GM11168 (cell line): ENCODE measurements at regions not wholly inside any gene's neighbourhood (a gene's known extent, or its start where the extent isn't known, plus 50 kb on each side); places are given as distances from the start of the nearest gene placed in this dataset.
"Not testable (repeated sequence)": the region's sequence is repeated elsewhere in the genome, so short reads cannot be mapped to it uniquely, and the experiment has no call there.

Experiments
- in situ Hi-C: fragments of 300-500 bp; cut with MboI; formaldehyde crosslinking; loops from one replicate; pipeline ENCODE4 v1.12.0; 2022; ENCODE audit warnings: low sequenced_read_pairs; ENCODE audit not compliant: unreplicated experiment

- in situ Hi-C loops: no loop called here
These were observed 274.6 kb upstream of the CYRIA start for GRCh38 chr2:16940214-16940613.

DNA sequence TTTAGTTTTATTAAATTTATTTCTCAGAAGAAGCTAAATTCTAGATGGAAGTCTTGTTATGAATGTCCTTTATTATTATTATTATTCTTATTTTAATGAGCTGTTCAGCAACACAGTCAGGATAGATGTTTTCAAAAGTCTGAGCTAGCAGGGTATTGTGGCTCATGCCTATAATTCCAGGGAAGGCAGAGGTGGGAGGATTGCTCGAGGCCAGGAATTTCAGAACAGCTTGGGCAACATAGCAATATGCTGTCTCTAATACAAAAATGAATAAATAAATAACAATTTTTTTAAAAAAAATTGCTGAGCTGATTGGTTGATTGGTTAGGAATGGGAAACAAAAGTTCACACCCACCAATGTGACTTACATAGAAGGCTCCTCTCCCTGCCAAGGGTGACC, 274.1 kb upstream of the CYRIA start:
- in situ Hi-C loops: no loop called here

GRCh38 chr2:16933355-16933754, 267.7 kb upstream of the CYRIA start:
- in situ Hi-C loops: no loop called here

DNA sequence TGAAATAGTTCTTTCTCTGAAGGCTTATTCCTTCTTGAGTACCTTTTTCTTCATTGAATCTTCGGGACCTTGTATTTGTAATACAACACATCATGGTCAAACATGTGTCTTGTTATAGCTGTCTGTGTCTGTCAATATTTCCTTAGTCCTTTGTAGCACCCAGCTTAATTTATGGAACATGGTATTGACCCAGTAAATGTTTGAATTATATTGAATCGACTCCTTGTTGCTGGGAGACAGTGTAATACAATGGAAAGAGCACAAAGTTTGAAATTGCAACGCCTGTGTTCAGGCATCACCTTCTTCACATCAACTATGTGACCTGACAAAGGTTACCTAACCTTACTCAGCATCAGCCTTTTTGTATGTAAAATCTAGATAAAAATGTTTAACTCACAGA, 267.2 kb upstream of the CYRIA start:
- in situ Hi-C loops: no loop called here

DNA sequence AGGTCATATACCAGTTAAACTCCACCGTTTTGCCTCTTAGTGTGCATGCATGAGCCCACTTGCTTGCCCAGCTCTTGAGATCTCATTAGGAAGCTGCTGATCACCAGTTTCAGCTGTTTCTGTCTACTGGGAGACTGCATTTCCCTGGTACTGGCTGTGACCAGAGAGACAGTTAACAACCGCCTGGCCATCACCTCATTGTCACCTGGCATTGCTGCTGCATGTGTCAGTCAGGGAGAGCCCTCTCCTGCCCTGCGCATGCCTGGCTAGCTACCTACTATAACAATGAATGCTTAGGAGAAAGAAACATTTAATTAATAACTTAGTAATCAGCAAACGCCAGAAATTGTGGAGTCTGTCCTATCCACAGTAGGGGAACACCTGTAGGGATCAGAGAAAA, 265.8 kb upstream of the CYRIA start:
- in situ Hi-C loops: no loop called here

- in situ Hi-C loops: no loop called here
These were observed 261.8 kb upstream of the CYRIA start for GRCh38 chr2:16927398-16927797.

GRCh38 chr2:16925145-16925544, 259.5 kb upstream of the CYRIA start:
- in situ Hi-C loops: no loop called here

DNA sequence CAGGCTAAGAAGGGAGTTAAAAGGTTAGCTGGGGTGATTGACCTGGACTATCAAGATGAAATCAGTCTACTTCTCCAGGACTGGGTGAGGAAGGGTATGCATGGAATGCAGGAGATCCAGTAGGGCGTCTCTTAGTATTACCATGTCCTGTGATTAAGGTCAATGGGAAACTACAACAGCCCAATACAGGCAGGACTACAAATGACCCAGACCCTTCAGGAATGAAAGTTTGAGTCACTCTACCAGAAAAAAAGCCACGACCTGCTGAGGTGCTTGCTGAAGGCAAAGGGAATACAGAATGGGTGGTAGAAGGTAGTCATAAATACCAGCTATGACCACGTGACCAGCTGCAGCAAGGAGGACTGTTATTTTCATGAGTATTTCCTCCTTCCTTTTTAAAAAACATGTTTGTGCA, 249.7 kb upstream of the CYRIA start:
- in situ Hi-C loops: not testable (repeated sequence)

- in situ Hi-C loops: no loop called here
These were observed 246.1 kb upstream of the CYRIA start for GRCh38 chr2:16911746-16912145.

DNA sequence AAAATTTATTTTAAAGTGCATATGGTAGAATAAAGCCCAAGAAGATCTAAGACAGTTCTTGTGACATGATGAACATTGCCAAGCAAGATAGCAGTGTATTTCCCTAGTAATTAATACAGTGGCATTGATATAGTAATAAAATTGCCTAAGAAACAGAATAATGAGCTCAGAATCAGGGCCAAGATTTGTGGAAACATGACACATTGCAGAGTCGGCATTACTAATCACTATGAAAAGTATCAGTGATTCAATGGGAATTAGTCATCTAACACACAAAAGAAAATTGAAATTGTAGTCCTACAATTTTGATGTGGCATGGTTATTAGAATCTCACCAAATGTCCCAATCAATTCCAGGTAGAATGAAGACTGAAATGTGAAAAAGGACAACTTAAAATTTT, 243.0 kb upstream of the CYRIA start:
- in situ Hi-C loops: no loop called here

GRCh38 chr2:16907645-16908282, 242.1 kb upstream of the CYRIA start:
- in situ Hi-C loops: no loop called here

- in situ Hi-C loops: not testable (repeated sequence)
These were observed 239.7 kb upstream of the CYRIA start for GRCh38 chr2:16905325-16905724.

DNA sequence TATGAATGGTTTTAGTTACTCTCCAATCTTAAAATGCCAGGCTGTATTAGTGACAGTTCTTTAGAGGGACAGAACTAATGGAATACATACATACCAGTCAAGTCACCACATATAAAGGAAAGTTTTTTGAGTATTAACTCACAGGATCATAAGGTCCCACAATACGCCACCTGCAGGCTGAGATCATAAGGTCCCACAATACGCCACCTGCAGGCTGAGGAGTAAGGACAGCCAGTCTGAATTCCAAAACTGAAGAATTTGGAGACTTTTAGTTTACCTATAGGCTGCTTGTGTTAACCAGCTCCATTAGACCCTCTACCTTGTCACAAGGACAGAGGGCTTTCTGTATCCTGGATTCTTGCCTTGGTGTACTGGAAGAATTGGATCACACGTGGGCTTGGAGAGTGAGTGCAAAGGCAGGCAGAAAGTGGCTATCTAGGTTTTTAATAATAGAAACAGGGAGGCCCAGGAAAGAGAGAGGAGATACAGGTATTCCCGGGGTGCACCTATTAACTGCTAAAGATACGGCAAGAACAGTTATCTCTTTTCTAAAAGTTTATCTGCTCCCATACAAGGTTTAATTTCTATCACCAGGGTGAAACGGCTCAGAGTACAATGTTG, 234.9 kb upstream of the CYRIA start:
- in situ Hi-C loops: no loop called here

- in situ Hi-C loops: no loop called here
These were observed 234.3 kb upstream of the CYRIA start for GRCh38 chr2:16899958-16900357.

- in situ Hi-C loops: no loop called here
These were observed 224.4 kb upstream of the CYRIA start for GRCh38 chr2:16890081-16890480.

- in situ Hi-C loops: no loop called here
These were observed 219.4 kb upstream of the CYRIA start for GRCh38 chr2:16885027-16885426.

DNA sequence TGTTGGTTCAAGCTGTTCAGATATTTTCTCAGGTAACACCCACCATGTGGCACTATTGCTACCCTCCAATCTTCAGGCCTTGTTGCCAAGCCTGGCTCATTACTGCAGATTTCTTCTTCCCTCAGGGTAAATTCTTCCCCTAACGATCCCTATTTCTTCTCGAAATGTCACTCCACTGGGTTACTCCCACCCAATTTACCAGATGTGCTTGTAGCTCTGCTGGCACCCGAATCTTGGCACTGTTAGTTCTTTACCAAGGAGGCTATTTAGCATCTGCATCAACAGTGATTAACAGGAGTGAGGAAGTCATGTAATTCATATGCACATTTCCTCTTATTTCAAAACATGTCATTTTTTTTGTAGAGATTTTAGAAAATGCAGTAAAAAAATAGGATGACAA, 217.1 kb upstream of the CYRIA start:
- in situ Hi-C loops: no loop called here

GRCh38 chr2:16881122-16881521, 215.5 kb upstream of the CYRIA start:
- in situ Hi-C loops: no loop called here

- in situ Hi-C loops: no loop called here
These were observed 205.8 kb upstream of the CYRIA start for GRCh38 chr2:16871411-16871810.

- in situ Hi-C loops: no loop called here
These were observed 204.9 kb upstream of the CYRIA start for GRCh38 chr2:16870491-16871076.

- in situ Hi-C loops: no loop called here
These were observed 204.1 kb upstream of the CYRIA start for GRCh38 chr2:16869711-16870110.

- in situ Hi-C loops: no loop called here
These were observed 196.8 kb upstream of the CYRIA start for GRCh38 chr2:16862471-16862870.
